PC-9 (cell line): ENCODE measurements at regions not wholly inside any gene's neighbourhood (a gene's known extent, or its start where the extent isn't known, plus 50 kb on each side); places are given as distances from the start of the nearest gene placed in this dataset.

Experiments used
- BruUV-seq: library from RNA; stranded (reverse); fragments of 400-500 nt; replicated peaks from 2 replicates; lab custom pipeline; 2021; lab: Mats Ljungman, UMichigan
- CTCF ChIA-PET: fragments of 300-600 bp; sonication (Branson Sonifier 250); formaldehyde crosslinking; loops from one replicate; lab custom pipeline; 2022; ENCODE audit warnings: antibody characterized with exemption; lab: Charles Lee
- POLR2A ChIA-PET: fragments of 300-600 bp; sonication (Branson Sonifier 250); formaldehyde crosslinking; loops from one replicate; lab custom pipeline; 2022; ENCODE audit warnings: antibody characterized with exemption; ENCODE audit not compliant: unreplicated experiment; lab: Charles Lee
- DNase-seq, 2 experiments: peaks; one replicate each; pipeline versions ENCODE4 v3.0.0 to v3.0.0-alpha.2; 2015 to 2022; ENCODE audit warnings: mixed read lengths in 1 of 2
- H2AFZ ChIP-seq: fragments of 200-600 bp; sonication (generic); 2 replicates; pipeline ENCODE4 v1.8.1; 2017; ENCODE audit warnings: antibody characterized with exemption
- H3F3A ChIP-seq: fragments of 200-600 bp; sonication (generic); 2 replicates; pipeline ENCODE4 v1.8.1; 2017; ENCODE audit warnings: antibody characterized with exemption, mild to moderate bottlenecking, low read depth; ENCODE audit not compliant: insufficient read depth
- H3K27ac ChIP-seq: fragments of 200-600 bp; sonication (generic); 2 replicates; pipeline ENCODE4 v1.6.1; 2016; ENCODE audit warnings: mixed run types
- H3K27me3 ChIP-seq: fragments of 200-600 bp; sonication (generic); 2 replicates; pipeline ENCODE4 v1.6.1; 2016; ENCODE audit warnings: low read depth, mixed run types; ENCODE audit not compliant: insufficient read depth
- H3K36me3 ChIP-seq: fragments of 200-600 bp; sonication (generic); 2 replicates; pipeline ENCODE4 v1.6.1; 2016; ENCODE audit warnings: low read depth, mixed run types
- H3K4me1 ChIP-seq: fragments of 200-600 bp; sonication (generic); replicated peaks from 2 replicates; pipeline ENCODE4 v1.6.1; 2016; ENCODE audit warnings: mixed run types; ENCODE audit not compliant: insufficient read depth
- H3K4me2 ChIP-seq: fragments of 200-600 bp; sonication (generic); 2 replicates; pipeline ENCODE4 v1.6.1; 2017; ENCODE audit warnings: mixed run types
- H3K4me3 ChIP-seq: fragments of 200-600 bp; sonication (generic); 2 replicates; pipeline ENCODE4 v1.6.1; 2016; ENCODE audit warnings: mixed run types
- H3K79me2 ChIP-seq: fragments of 200-600 bp; sonication (generic); 2 replicates; pipeline ENCODE4 v1.6.1; 2017; ENCODE audit warnings: low read depth, mixed run types
- H3K9me2 ChIP-seq: fragments of 200-600 bp; sonication (generic); 2 replicates; pipeline ENCODE4 v1.8.1; 2017; ENCODE audit warnings: mild to moderate bottlenecking; ENCODE audit not compliant: insufficient read depth
- H3K9me3 ChIP-seq: fragments of 200-600 bp; sonication (generic); 2 replicates; pipeline ENCODE4 v1.8.1; 2016; ENCODE audit warnings: low read depth; ENCODE audit not compliant: insufficient read depth
- H4K20me1 ChIP-seq: fragments of 200-600 bp; sonication (generic); 2 replicates; pipeline ENCODE4 v1.8.1; 2017; ENCODE audit not compliant: insufficient read depth
- EZH2 ChIP-seq: fragments of 200-600 bp; sonication (generic); IDR thresholded peaks from 2 replicates; pipeline ENCODE4 v1.8.0; 2017; ENCODE audit warnings: antibody characterized with exemption, low read depth
- intact Hi-C: fragments of 100-400 bp; cut with micrococcal nuclease; formaldehyde crosslinking; loops from one replicate; pipeline ENCODE4 v1.10.0; 2022; ENCODE audit not compliant: unreplicated experiment
- TF ChIP-seq, protein P1 (sequence below): fragments of 200-600 bp; sonication (generic); conservative IDR thresholded peaks from 2 replicates; pipeline ENCODE4 v1.6.1; 2017; ENCODE audit warnings: mixed run types, antibody characterized with exemption, mild to moderate bottlenecking, moderate library complexity

- no peaks in the 10 kb centered on the region for H4K20me1 ChIP-seq
- no peak overlapping the region for H3K4me3 ChIP-seq
- no TSS peak for BruUV-seq
- H3K9me2 ChIP-seq, result no peaks in the 10 kb centered on the region
- H3F3A ChIP-seq, result no peaks in the 10 kb centered on the region
- POLR2A ChIA-PET, result no interaction called here
- H3K9me3 ChIP-seq, result no peaks in the 10 kb centered on the region
- no peaks in the 10 kb centered on the region for H3K4me1 ChIP-seq
- H3K4me2 ChIP-seq, result no peak overlapping the region
- intact Hi-C loops, result no loop called here
- H2AFZ ChIP-seq, result no peak overlapping the region
- no peak overlapping the region for H3K27ac ChIP-seq
- TF ChIP-seq, protein P1, sequence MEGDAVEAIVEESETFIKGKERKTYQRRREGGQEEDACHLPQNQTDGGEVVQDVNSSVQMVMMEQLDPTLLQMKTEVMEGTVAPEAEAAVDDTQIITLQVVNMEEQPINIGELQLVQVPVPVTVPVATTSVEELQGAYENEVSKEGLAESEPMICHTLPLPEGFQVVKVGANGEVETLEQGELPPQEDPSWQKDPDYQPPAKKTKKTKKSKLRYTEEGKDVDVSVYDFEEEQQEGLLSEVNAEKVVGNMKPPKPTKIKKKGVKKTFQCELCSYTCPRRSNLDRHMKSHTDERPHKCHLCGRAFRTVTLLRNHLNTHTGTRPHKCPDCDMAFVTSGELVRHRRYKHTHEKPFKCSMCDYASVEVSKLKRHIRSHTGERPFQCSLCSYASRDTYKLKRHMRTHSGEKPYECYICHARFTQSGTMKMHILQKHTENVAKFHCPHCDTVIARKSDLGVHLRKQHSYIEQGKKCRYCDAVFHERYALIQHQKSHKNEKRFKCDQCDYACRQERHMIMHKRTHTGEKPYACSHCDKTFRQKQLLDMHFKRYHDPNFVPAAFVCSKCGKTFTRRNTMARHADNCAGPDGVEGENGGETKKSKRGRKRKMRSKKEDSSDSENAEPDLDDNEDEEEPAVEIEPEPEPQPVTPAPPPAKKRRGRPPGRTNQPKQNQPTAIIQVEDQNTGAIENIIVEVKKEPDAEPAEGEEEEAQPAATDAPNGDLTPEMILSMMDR, result no peak
- no peak for TF ChIP-seq EZH2
- H3K36me3 ChIP-seq, result no peaks in the 10 kb centered on the region
- peaks cover 4% of the 10 kb centered on the region; the same call in 1 of the 2 replicates for H3K27me3 ChIP-seq
- H3K79me2 ChIP-seq, result no peaks in the 10 kb centered on the region
- no peak for DNase-seq
- CTCF ChIA-PET, result no interaction called here
These were observed 109.9 kb upstream of the MEIS1 start for GRCh38 chr2:66324909-66325528.

- intact Hi-C loops, result no loop called here
- no peaks in the 10 kb centered on the region for H3K79me2 ChIP-seq
- CTCF ChIA-PET, result no interaction called here
These were observed 110.6 kb upstream of the MEIS1 start for GRCh38 chr2:66324356-66324755.

GRCh38 chr2:66323406-66323805 lies 111.5 kb upstream of the MEIS1 start:
- no peaks in the 10 kb centered on the region for H4K20me1 ChIP-seq
- no peaks in the 10 kb centered on the region for H3K79me2 ChIP-seq
- H3K9me3 ChIP-seq, result no peaks in the 10 kb centered on the region
- no peaks in the 10 kb centered on the region for H3K36me3 ChIP-seq
- POLR2A ChIA-PET, result no interaction called here
- no peak overlapping the region for H3K27ac ChIP-seq
- H3K4me3 ChIP-seq, result no peak overlapping the region
- H3K27me3 ChIP-seq, result no peaks in the 10 kb centered on the region
- H3K4me2 ChIP-seq, result no peak overlapping the region
- no peak overlapping the region for H2AFZ ChIP-seq
- BruUV-seq, result no TSS peak
- H3K4me1 ChIP-seq, result no peaks in the 10 kb centered on the region
- no peaks in the 10 kb centered on the region for H3K9me2 ChIP-seq
- intact Hi-C loops, result no loop called here
- no peak for DNase-seq
- no peaks in the 10 kb centered on the region for H3F3A ChIP-seq
- CTCF ChIA-PET, result no interaction called here
- TF ChIP-seq, protein P1, result no peak
- no peak for TF ChIP-seq EZH2

More at GRCh38 chr2:66324356-66324755, 110.6 kb upstream of the MEIS1 start:
- H3K9me3 ChIP-seq, result no peaks in the 10 kb centered on the region
- TF ChIP-seq EZH2, result no peak
- TF ChIP-seq, protein P1, result no peak
- H3F3A ChIP-seq, result no peaks in the 10 kb centered on the region
- H3K36me3 ChIP-seq, result no peaks in the 10 kb centered on the region
- DNase-seq, result no peak
- H3K4me1 ChIP-seq, result no peaks in the 10 kb centered on the region
- no peak overlapping the region for H3K4me3 ChIP-seq
- no peak overlapping the region for H2AFZ ChIP-seq
- H3K27me3 ChIP-seq, result peaks cover 4% of the 10 kb centered on the region; the same call in 1 of the 2 replicates
- H3K27ac ChIP-seq, result no peak overlapping the region
- BruUV-seq, result no TSS peak
- no peaks in the 10 kb centered on the region for H4K20me1 ChIP-seq
- H3K9me2 ChIP-seq, result no peaks in the 10 kb centered on the region
- POLR2A ChIA-PET, result no interaction called here
- no peak overlapping the region for H3K4me2 ChIP-seq
